ENCODE measurements at regions not wholly inside any gene's neighbourhood (a gene's known extent, or its start where the extent isn't known, plus 50 kb on each side); places are given as distances from the start of the nearest gene placed in this dataset.
A peak's percentile ranks its signal among the peaks of the same experiment; 100 is the strongest.

DNA sequence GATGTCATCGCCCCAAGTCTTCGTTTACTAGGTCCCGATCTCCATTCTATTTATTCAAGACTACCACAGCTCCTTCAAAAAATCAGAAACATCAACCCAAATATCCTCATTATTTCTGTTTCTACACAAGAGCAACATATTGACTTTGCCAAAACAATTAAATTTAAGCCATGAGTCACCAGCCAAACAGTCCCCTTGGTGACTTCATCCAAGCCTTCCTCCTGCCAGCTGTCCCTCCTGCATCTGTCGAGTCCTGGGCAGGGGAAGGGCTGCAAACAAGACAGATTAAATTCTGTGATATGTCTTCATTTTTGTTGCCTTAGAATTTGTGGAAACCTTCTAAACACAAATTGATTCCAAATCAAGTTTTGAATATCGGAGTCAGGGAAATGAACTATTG, 110.3 kb downstream of the SP3 start:
- TF ChIP-seq CTCF (IDR thresholded peaks at IDR 0.05) (no peak), POLR2AphosphoS5 (IDR thresholded peaks at IDR 0.05; ENCODE audit: insufficient read depth in 1 of 2, low read depth in 1 of 2) (peak in 1 of 2 donors; percentile 13)

All from vagina (tissue), 2 donors.